NOMO-1 treated with DMSO at 0.1 percent for 48 hours (cell line): ENCODE measurements at regions not wholly inside any gene's neighbourhood (a gene's known extent, or its start where the extent isn't known, plus 50 kb on each side); places are given as distances from the start of the nearest gene placed in this dataset.
A peak's percentile ranks its signal among the peaks of the same experiment; 100 is the strongest.

Experiments
- DNase-seq: peaks from one replicate; lab custom pipeline; 2025; ENCODE audit not compliant: unreplicated experiment; lab: John Stamatoyannopoulos, UW

- no peak for DNase-seq
These were observed 97.8 kb downstream of the RPS6KA4 start for GRCh38 chr11:64456509-64457320.

- no peak for DNase-seq
These were observed 98.2 kb upstream of the SLC22A11 start for GRCh38 chr11:64457416-64458010.

GRCh38 chr11:64458997-64459396, 96.7 kb upstream of the SLC22A11 start:
- no peak for DNase-seq

- no peak for DNase-seq
These were observed 96.1 kb upstream of the SLC22A11 start for GRCh38 chr11:64459609-64460008.

GRCh38 chr11:64461081-64461480, 94.7 kb upstream of the SLC22A11 start:
- no peak for DNase-seq

GRCh38 chr11:64466115-64466718, 89.5 kb upstream of the SLC22A11 start:
- DNase-seq = no peak

- no peak for DNase-seq
These were observed 86.5 kb upstream of the SLC22A11 start for GRCh38 chr11:64469288-64469687.

- DNase-seq = no peak
These were observed 82.9 kb upstream of the SLC22A11 start for GRCh38 chr11:64472593-64473455.

- no peak for DNase-seq
These were observed 81.1 kb upstream of the SLC22A11 start for GRCh38 chr11:64474680-64475079.

GRCh38 chr11:64475145-64475544, 80.6 kb upstream of the SLC22A11 start:
- no peak for DNase-seq

GRCh38 chr11:64476881-64477280, 78.9 kb upstream of the SLC22A11 start:
- DNase-seq = no peak

- DNase-seq = no peak
These were observed 78.1 kb upstream of the SLC22A11 start for GRCh38 chr11:64477675-64478074.

- DNase-seq = no peak
These were observed 73.2 kb upstream of the SLC22A11 start for GRCh38 chr11:64482588-64482987.

- DNase-seq = no peak
These were observed 71.3 kb upstream of the SLC22A11 start for GRCh38 chr11:64484191-64485022.

GRCh38 chr11:64485074-64485473, 70.7 kb upstream of the SLC22A11 start:
- no peak for DNase-seq

- peak; percentile 34 for DNase-seq
These were observed 65.8 kb upstream of the SLC22A11 start for GRCh38 chr11:64489831-64490441.

- no peak for DNase-seq
These were observed 65.1 kb upstream of the SLC22A11 start for GRCh38 chr11:64490562-64491216.

GRCh38 chr11:64492561-64492960, 63.2 kb upstream of the SLC22A11 start:
- peak; percentile 82 for DNase-seq

GRCh38 chr11:64498136-64498535, 57.6 kb upstream of the SLC22A11 start:
- peak; percentile 62 for DNase-seq
